DND-41 (cell line): ENCODE measurements at regions not wholly inside any gene's neighbourhood (a gene's known extent, or its start where the extent isn't known, plus 50 kb on each side); places are given as distances from the start of the nearest gene placed in this dataset.
"Not testable (repeated sequence)": the region's sequence is repeated elsewhere in the genome, so short reads cannot be mapped to it uniquely, and the experiment has no call there.

ENCODE experiments used
- ATAC-seq: fragments of 200-7000 bp; cut with Tn5 transposase; 3 replicates; pipeline ENCODE4 v1.9.1; 2021; ENCODE audit warnings: low read depth; ENCODE audit not compliant: insufficient read depth
- DNase-seq: peaks from one replicate; pipeline ENCODE4 v3.0.0-alpha.2; 2020
- H2AFZ ChIP-seq: 2 replicates; pipeline ENCODE4 v1.6.0; 2012; ENCODE audit warnings: low read depth, low read length
- H3K27ac ChIP-seq: 2 replicates; pipeline ENCODE4 v1.5.1; 2012; ENCODE audit warnings: low read length, inconsistent platforms
- H3K27me3 ChIP-seq: fragments of 200-600 bp; sonication (generic); 2 replicates; pipeline ENCODE4 v1.6.0; 2012; ENCODE audit warnings: low read length, mild to moderate bottlenecking, inconsistent platforms; ENCODE audit not compliant: insufficient read depth, poor library complexity
- H3K36me3 ChIP-seq: 2 replicates; pipeline ENCODE4 v1.5.1; 2012; ENCODE audit warnings: low read length, inconsistent platforms; ENCODE audit not compliant: insufficient read depth
- H3K4me1 ChIP-seq: 2 replicates; pipeline ENCODE4 v1.5.1; 2012; ENCODE audit warnings: mild to moderate bottlenecking, low read length; ENCODE audit not compliant: insufficient read depth
- H3K4me2 ChIP-seq: 2 replicates; pipeline ENCODE4 v1.6.0; 2012; ENCODE audit warnings: mild to moderate bottlenecking, moderate library complexity, low read length, inconsistent platforms; ENCODE audit not compliant: insufficient read depth
- H3K4me3 ChIP-seq, 2 experiments: fragments of 200-600 bp in 1 of 2; shearing (Covaris generic) in 1 of 2; 2 replicates each; pipeline ENCODE4 v1.5.1; 2012 to 2016; ENCODE audit warnings: inconsistent platforms in 2 of 2, low read length in 2 of 2, mild to moderate bottlenecking in 2 of 2, low read depth in 1 of 2, moderate library complexity in 1 of 2
- H3K79me2 ChIP-seq: 2 replicates; pipeline ENCODE4 v1.6.0; 2012; ENCODE audit warnings: low read length, inconsistent platforms; ENCODE audit not compliant: insufficient read depth
- H3K9ac ChIP-seq: 2 replicates; pipeline ENCODE4 v1.6.0; 2012; ENCODE audit warnings: low read depth, mild to moderate bottlenecking, inconsistent platforms, low read length, moderate library complexity
- H3K9me3 ChIP-seq: 2 replicates; pipeline ENCODE4 v1.5.1; 2012; ENCODE audit warnings: low read length, moderate library complexity, mild to moderate bottlenecking, inconsistent platforms; ENCODE audit not compliant: insufficient read depth, severe bottlenecking
- H4K20me1 ChIP-seq: 2 replicates; pipeline ENCODE4 v1.6.0; 2012; ENCODE audit warnings: low read length; ENCODE audit not compliant: insufficient read depth
- CTCF ChIP-seq: IDR thresholded peaks from 2 replicates; pipeline ENCODE4 v1.5.1; 2012; ENCODE audit warnings: borderline replicate concordance, low read length, moderate library complexity, mild to moderate bottlenecking; ENCODE audit not compliant: poor library complexity, severe bottlenecking; ENCODE audit errors: extremely low read depth
- EZH2 ChIP-seq: IDR thresholded peaks from 3 replicates; pipeline ENCODE4 v1.6.1; 2012; ENCODE audit warnings: borderline replicate concordance, low read depth, mild to moderate bottlenecking, moderate library complexity, low read length, inconsistent platforms; ENCODE audit not compliant: severe bottlenecking

- H3K36me3 ChIP-seq, result no peaks in the 10 kb centered on the region
- H3K4me1 ChIP-seq, result no peaks in the 10 kb centered on the region
- no peaks in the 10 kb centered on the region for H4K20me1 ChIP-seq
- no peak overlapping the region for H3K4me2 ChIP-seq
- no peaks in the 10 kb centered on the region for H3K79me2 ChIP-seq
- H3K9ac ChIP-seq, result no peak overlapping the region
- DNase-seq, result peak; percentile 28
- ATAC-seq, result no peak
- H3K4me3 ChIP-seq, result no peak overlapping the region
- H3K9me3 ChIP-seq, result peaks cover 40% of the 10 kb centered on the region
- H3K27me3 ChIP-seq, result no peaks in the 10 kb centered on the region
- no peak overlapping the region for H3K27ac ChIP-seq
- H2AFZ ChIP-seq, result no peak overlapping the region
- peak; percentile 46 for TF ChIP-seq CTCF
- TF ChIP-seq EZH2, result no peak
These were observed 104.5 kb upstream of the FMN2 start for GRCh38 chr1:239987103-239987745.

- H3K4me2 ChIP-seq, result no peak overlapping the region
- no peaks in the 10 kb centered on the region for H3K79me2 ChIP-seq
- no peaks in the 10 kb centered on the region for H3K36me3 ChIP-seq
- H3K27me3 ChIP-seq, result no peaks in the 10 kb centered on the region
- DNase-seq, result no peak
- H3K9me3 ChIP-seq, result peaks cover 18% of the 10 kb centered on the region
- H3K4me3 ChIP-seq, result no peak overlapping the region
- no peak overlapping the region for H2AFZ ChIP-seq
- H3K4me1 ChIP-seq, result no peaks in the 10 kb centered on the region
- no peak overlapping the region for H3K9ac ChIP-seq
- no peak overlapping the region for H3K27ac ChIP-seq
- no peak for TF ChIP-seq EZH2
- no peak for TF ChIP-seq CTCF
- no peaks in the 10 kb centered on the region for H4K20me1 ChIP-seq
- ATAC-seq, result no peak
These were observed 101.7 kb upstream of the FMN2 start for GRCh38 chr1:239989990-239990389.

- H3K9ac ChIP-seq, H3K4me3 ChIP-seq, DNase-seq, H2AFZ ChIP-seq, ATAC-seq, H3K36me3 ChIP-seq, H3K27me3 ChIP-seq, H3K27ac ChIP-seq, H3K79me2 ChIP-seq, H3K4me1 ChIP-seq, H4K20me1 ChIP-seq, H3K9me3 ChIP-seq, H3K4me2 ChIP-seq: not testable (repeated sequence)
These were observed 99.1 kb upstream of the FMN2 start for GRCh38 chr1:239992566-239992965.

- Histone ChIP-seq H3K4me3 (no peak overlapping the region), H3K27ac (no peak overlapping the region), H3K27me3 (no peaks in the 10 kb centered on the region), H3K4me1 (no peaks in the 10 kb centered on the region), H3K4me2 (no peak overlapping the region), H3K36me3 (no peaks in the 10 kb centered on the region), H3K9me3 (no peaks in the 10 kb centered on the region), H3K79me2 (no peaks in the 10 kb centered on the region), H2AFZ (no peak overlapping the region), H4K20me1 (no peaks in the 10 kb centered on the region), H3K9ac (no peak overlapping the region)
- TF ChIP-seq EZH2 (no peak), CTCF (no peak)
- no peak for DNase-seq
- ATAC-seq, result no peak
These were observed 98.3 kb upstream of the FMN2 start for GRCh38 chr1:239993366-239993765.
